B cell (primary cell): ENCODE measurements at regions not wholly inside any gene's neighbourhood (a gene's known extent, or its start where the extent isn't known, plus 50 kb on each side); places are given as distances from the start of the nearest gene placed in this dataset.

Experiments used
- ATAC-seq: fragments of 200-7000 bp; cut with Tn5 transposase; one replicate; pipeline ENCODE4 v1.10.0; 2021; ENCODE audit warnings: low read depth, mild to moderate bottlenecking, moderate number of reproducible peaks, moderate library complexity
- CTCF ChIA-PET: fragments of 350-600 bp; sonication (Branson Sonifier 250); formaldehyde crosslinking; loops from one replicate; lab custom pipeline; 2021; ENCODE audit warnings: antibody characterized with exemption, inconsistent platforms; lab: Charles Lee
- POLR2A ChIA-PET: fragments of 350-600 bp; sonication (Branson Sonifier 250); formaldehyde crosslinking; loops from one replicate; lab custom pipeline; 2021; ENCODE audit warnings: antibody characterized with exemption; lab: Charles Lee
- DNase-seq: peaks from one replicate; pipeline ENCODE4 v3.0.0; 2013
- H2AFZ ChIP-seq: 2 replicates; pipeline ENCODE4 v1.6.1; 2012; ENCODE audit warnings: mild to moderate bottlenecking, low read depth, low read length; ENCODE audit not compliant: insufficient read depth, poor library complexity, severe bottlenecking
- H3K27ac ChIP-seq, 2 donors: 1 replicate in 1 of 2; 2 replicates in 1 of 2; pipeline ENCODE4 v1.5.1; 2012 to 2013; ENCODE audit warnings: low read length in 2 of 2, mild to moderate bottlenecking in 2 of 2, moderate library complexity in 1 of 2
- H3K27me3 ChIP-seq, 4 experiments: fragments of 200-600 bp in 1 of 4; sonication (generic) in 1 of 4; replicated peaks in 1 of 4; 1 replicate in 2 of 4; 2 replicates in 2 of 4; pipeline versions ENCODE4 v1.6.1 to v1.7.0; 2013 to 2016; ENCODE audit warnings: low read length in 3 of 4, mild to moderate bottlenecking in 2 of 4, mixed read lengths in 1 of 4, moderate library complexity in 1 of 4; ENCODE audit not compliant: insufficient read depth in 4 of 4, control insufficient read depth in 3 of 4; ENCODE audit errors: control extremely low read depth in 1 of 4
- H3K36me3 ChIP-seq, 2 experiments: replicated peaks in 1 of 2; 1 replicate in 1 of 2; 2 replicates in 1 of 2; pipeline versions ENCODE4 v1.6.1 to v1.7.1; 2013; ENCODE audit warnings: low read length in 1 of 2; ENCODE audit not compliant: insufficient read depth in 2 of 2, control insufficient read depth in 1 of 2; ENCODE audit errors: control extremely low read depth in 1 of 2, extremely low read depth in 1 of 2
- H3K4me1 ChIP-seq, 2 donors: fragments of 200-600 bp in 1 of 2; sonication (generic) in 1 of 2; 1 replicate in 1 of 2; 2 replicates in 1 of 2; pipeline versions ENCODE4 v1.5.1 to v1.6.1; 2013 to 2017; ENCODE audit warnings: low read length in 2 of 2; ENCODE audit not compliant: control insufficient read depth in 2 of 2, insufficient read depth in 2 of 2
- H3K4me2 ChIP-seq: replicated peaks from 2 replicates; pipeline ENCODE3; 2012; ENCODE audit warnings: mild to moderate bottlenecking, low read depth, low read length; ENCODE audit not compliant: poor library complexity, severe bottlenecking
- H3K4me3 ChIP-seq, 5 experiments: fragments of 200-600 bp in 1 of 5; sonication (generic) in 1 of 5; 1 replicate in 3 of 5; 2 replicates in 2 of 5; pipeline versions ENCODE4 v1.5.1 to v1.7.0; 2011 to 2016; ENCODE audit warnings: low read length in 4 of 5, mild to moderate bottlenecking in 4 of 5, low read depth in 2 of 5, control low read depth in 1 of 5, moderate library complexity in 1 of 5; ENCODE audit not compliant: insufficient read depth in 1 of 5; ENCODE audit errors: control extremely low read depth in 1 of 5, extremely low read depth in 1 of 5
- H3K79me2 ChIP-seq: fragments of 200-600 bp; sonication (generic); one replicate; pipeline ENCODE4 v1.6.0; 2016; ENCODE audit warnings: low read length; ENCODE audit not compliant: control insufficient read depth, insufficient read depth
- H3K9ac ChIP-seq: fragments of 200-600 bp; sonication (generic); 2 replicates; pipeline ENCODE4 v1.6.1; 2017; ENCODE audit warnings: mild to moderate bottlenecking, low read length, moderate library complexity
- H3K9me3 ChIP-seq, 3 donors: one replicate each; pipeline versions ENCODE4 v1.6.1 to v1.7.1; 2013; ENCODE audit warnings: low read length in 2 of 3; ENCODE audit not compliant: control insufficient read depth in 2 of 3, insufficient read depth in 1 of 3; ENCODE audit errors: control extremely low read depth in 1 of 3
- H4K20me1 ChIP-seq: 2 replicates; pipeline ENCODE4 v1.6.0; 2012; ENCODE audit warnings: mild to moderate bottlenecking, low read length; ENCODE audit not compliant: insufficient read depth, control insufficient read depth, poor library complexity, severe bottlenecking
- H3K27ac Mint-ChIP-seq: one replicate; pipeline ENCODE4 v1.8.0; 2021; ENCODE audit warnings: mixed read lengths
- H3K27me3 Mint-ChIP-seq: one replicate; pipeline ENCODE4 v1.8.0; 2021; ENCODE audit warnings: mixed read lengths
- H3K4me1 Mint-ChIP-seq: one replicate; pipeline ENCODE4 v1.8.0; 2021; ENCODE audit warnings: mixed read lengths
- H3K4me3 Mint-ChIP-seq: one replicate; pipeline ENCODE4 v1.8.0; 2021; ENCODE audit warnings: mixed read lengths
- H3K9me3 Mint-ChIP-seq: one replicate; pipeline ENCODE4 v1.8.0; 2022; ENCODE audit warnings: mixed read lengths; ENCODE audit not compliant: insufficient read depth
- EZH2 ChIP-seq: IDR thresholded peaks from 2 replicates; pipeline ENCODE4 v1.6.1; 2012; ENCODE audit warnings: borderline replicate concordance, low read depth, mild to moderate bottlenecking, moderate library complexity, low read length; ENCODE audit not compliant: insufficient read depth, poor library complexity, severe bottlenecking
- WGBS: methylation state at CpG from one replicate; pipeline ENCODE4 v1.1.5; 2013; ENCODE audit warnings: missing lambda C conversion rate; ENCODE audit not compliant: insufficient coverage; 5-methylcytosine and 5-hydroxymethylcytosine counted together
- intact Hi-C: fragments of 100-400 bp; cut with micrococcal nuclease; formaldehyde crosslinking; loops from one replicate; pipeline ENCODE4 v1.10.0; 2022
- TF ChIP-seq, protein P1 (sequence below): fragments of 200-600 bp; IDR thresholded peaks from one replicate; pipeline ENCODE4 v1.8.0; 2022; ENCODE audit warnings: antibody characterized with exemption, mild to moderate bottlenecking

DNA sequence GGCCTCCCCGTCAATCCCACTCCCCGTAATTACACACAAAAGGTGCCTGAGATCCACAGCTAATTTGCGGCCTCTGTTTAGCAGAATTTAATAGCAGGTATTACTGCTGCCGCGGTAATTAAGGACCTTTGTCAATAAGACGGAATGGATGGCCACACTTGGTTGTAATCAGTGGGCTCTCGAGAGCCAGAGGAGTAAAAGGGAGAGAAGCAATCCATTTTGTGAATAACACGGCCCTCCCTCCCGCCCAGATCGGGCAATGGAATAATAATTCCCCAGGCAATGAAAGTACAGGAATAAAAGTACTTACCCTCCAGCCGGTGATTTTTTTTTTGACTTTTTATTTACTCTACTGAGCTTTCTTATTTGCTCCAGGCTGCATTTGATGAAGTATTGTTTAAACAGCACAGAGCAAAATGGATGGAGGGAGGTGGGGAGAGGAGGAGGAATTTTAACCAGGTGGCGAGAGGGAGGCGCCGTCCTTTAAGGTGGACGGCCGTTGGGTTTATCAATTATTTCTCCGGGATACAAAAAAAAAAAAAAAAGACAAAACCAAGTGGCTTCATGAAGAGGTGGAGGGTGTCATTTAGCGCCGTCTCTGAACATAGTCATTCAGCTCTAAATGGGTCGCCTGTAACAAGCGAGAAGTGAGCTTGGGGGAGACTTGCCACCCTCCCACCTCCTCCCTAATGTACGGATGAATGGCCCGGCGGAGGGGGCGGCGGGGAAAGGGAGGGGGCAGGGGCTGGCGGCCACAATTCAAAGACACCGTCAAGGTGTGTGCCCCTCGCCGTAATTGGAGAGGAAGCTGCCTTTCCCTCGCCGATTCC, 120.3 kb downstream of the BUB3 start:
- POLR2A ChIA-PET = no interaction called here
- TF ChIP-seq, protein P1, sequence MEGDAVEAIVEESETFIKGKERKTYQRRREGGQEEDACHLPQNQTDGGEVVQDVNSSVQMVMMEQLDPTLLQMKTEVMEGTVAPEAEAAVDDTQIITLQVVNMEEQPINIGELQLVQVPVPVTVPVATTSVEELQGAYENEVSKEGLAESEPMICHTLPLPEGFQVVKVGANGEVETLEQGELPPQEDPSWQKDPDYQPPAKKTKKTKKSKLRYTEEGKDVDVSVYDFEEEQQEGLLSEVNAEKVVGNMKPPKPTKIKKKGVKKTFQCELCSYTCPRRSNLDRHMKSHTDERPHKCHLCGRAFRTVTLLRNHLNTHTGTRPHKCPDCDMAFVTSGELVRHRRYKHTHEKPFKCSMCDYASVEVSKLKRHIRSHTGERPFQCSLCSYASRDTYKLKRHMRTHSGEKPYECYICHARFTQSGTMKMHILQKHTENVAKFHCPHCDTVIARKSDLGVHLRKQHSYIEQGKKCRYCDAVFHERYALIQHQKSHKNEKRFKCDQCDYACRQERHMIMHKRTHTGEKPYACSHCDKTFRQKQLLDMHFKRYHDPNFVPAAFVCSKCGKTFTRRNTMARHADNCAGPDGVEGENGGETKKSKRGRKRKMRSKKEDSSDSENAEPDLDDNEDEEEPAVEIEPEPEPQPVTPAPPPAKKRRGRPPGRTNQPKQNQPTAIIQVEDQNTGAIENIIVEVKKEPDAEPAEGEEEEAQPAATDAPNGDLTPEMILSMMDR = no peak
- TF ChIP-seq EZH2 = no peak
- intact Hi-C loops = no loop called here

DNA sequence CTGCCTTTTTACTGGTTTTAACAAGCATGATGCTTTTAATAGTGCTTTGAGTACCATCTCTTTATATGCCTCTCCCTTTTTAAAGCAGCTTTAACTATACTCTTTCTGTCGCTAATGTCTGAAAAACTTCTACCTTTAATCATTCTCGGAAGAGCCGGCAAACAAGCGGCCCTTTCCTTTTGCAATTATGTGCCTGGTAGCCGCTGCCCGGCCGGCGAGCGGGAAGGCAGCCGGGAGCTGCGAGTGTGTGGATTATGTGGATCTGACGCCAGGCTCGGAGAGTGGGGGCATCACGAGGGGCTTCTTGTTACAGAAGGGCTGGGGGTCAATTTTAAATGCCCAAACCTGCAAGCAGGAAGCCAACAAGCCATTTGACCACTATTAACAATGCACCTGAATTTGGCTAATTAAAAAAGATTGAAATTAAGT, 120.9 kb downstream of the BUB3 start:
- no peaks in the 10 kb centered on the region for H4K20me1 ChIP-seq
- H3K27ac Mint-ChIP-seq = no peak overlapping the region
- 40% methylated on average over 5 of the region's 14 CpGs for WGBS
- no peaks in the 10 kb centered on the region for H3K4me1 ChIP-seq
- H3K79me2 ChIP-seq = no peaks in the 10 kb centered on the region
- H3K27ac ChIP-seq = no peak overlapping the region
- CTCF ChIA-PET = no interaction called here
- ATAC-seq (no peak), DNase-seq (no peak)
- H3K27me3 ChIP-seq = peaks cover 0 to 16% (median 3%) of the 10 kb centered on the region in 4 experiments
- peaks cover 0 to 14% (median 2%) of the 10 kb centered on the region in 3 donors for H3K9me3 ChIP-seq
- POLR2A ChIA-PET = no interaction called here
- H3K4me3 ChIP-seq = no peak overlapping the region
- H3K4me3 Mint-ChIP-seq = no peak overlapping the region
- H3K9ac ChIP-seq = no peak overlapping the region
- no peak overlapping the region for H2AFZ ChIP-seq
- peaks cover 2% of the 10 kb centered on the region for H3K9me3 Mint-ChIP-seq
- intact Hi-C loops = no loop called here
- TF ChIP-seq, protein P1 = no peak
- no peak for TF ChIP-seq EZH2
- peaks cover 32% of the 10 kb centered on the region for H3K27me3 Mint-ChIP-seq
- no peak overlapping the region for H3K4me2 ChIP-seq
- H3K4me1 Mint-ChIP-seq = no peaks in the 10 kb centered on the region
- no peaks in the 10 kb centered on the region for H3K36me3 ChIP-seq

More for the DNA sequence above, 120.3 kb downstream of the BUB3 start:
- Mint-ChIP-seq H3K9me3 (peaks cover 2% of the 10 kb centered on the region), H3K27me3 (peaks cover 32% of the 10 kb centered on the region), H3K27ac (no peak overlapping the region), H3K4me3 (no peak overlapping the region), H3K4me1 (no peaks in the 10 kb centered on the region)
- H3K9me3 ChIP-seq = peaks cover 0 to 14% (median 2%) of the 10 kb centered on the region in 3 donors
- H3K9ac ChIP-seq = no peak overlapping the region
- H3K36me3 ChIP-seq = no peaks in the 10 kb centered on the region
- ATAC-seq (no peak), DNase-seq (no peak)
- no peaks in the 10 kb centered on the region for H3K4me1 ChIP-seq
- no peaks in the 10 kb centered on the region for H3K79me2 ChIP-seq
- WGBS = 54% methylated on average over 11 of the region's 32 CpGs
- no peak overlapping the region for H3K4me2 ChIP-seq
- H3K27me3 ChIP-seq = peaks cover 0 to 16% (median 3%) of the 10 kb centered on the region in 4 experiments
- H3K27ac ChIP-seq = no peak overlapping the region
- CTCF ChIA-PET = no interaction called here
- no peaks in the 10 kb centered on the region for H4K20me1 ChIP-seq
- H3K4me3 ChIP-seq = no peak overlapping the region
- H2AFZ ChIP-seq = no peak overlapping the region
